Stimulated activated CD4-positive, alpha-beta T cell treated with anti-CD3 and anti-CD28 coated beads, Interleukin-1b, Interleukin-23, amount 100 ng/mL, for 4 hours (primary cell): ENCODE measurements at regions not wholly inside any gene's neighbourhood (a gene's known extent, or its start where the extent isn't known, plus 50 kb on each side); places are given as distances from the start of the nearest gene placed in this dataset.
"Not testable (repeated sequence)": the region's sequence is repeated elsewhere in the genome, so short reads cannot be mapped to it uniquely, and the experiment has no call there.

Experiments
- DNase-seq, 2 donors: peaks; one replicate each; pipeline ENCODE4 v3.0.0-alpha.2; 2020; ENCODE audit warnings: low read depth in 2 of 2

DNA sequence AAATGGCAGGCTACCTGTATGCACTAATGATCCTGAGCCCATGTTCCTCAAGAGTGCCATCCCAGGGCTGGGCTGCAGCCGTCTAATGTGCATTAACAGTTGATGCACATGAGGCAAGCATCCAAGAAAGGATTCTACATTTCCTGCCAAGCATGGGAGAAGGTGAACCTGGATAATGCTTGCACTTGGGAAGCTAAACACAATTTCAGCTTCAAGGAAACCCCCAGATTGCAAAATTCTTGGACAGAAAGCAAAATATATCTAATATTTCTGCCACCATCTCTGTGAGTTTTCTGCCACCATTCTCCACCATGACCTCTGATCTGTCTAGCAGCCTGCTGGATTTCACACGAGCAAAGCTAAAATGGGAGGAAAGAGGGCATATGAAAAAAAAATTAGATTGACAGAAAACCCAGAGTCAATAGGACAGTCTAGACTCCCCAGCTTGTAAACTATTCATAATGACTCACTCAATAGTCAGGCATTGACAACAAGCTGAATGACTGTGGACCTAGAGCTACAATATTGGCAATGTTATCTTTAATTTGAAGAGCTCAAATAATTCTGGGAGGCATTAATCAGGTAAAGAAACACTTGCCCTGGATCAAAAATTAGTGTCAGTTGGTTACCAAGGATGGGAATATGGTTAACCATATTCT, 91.9 kb upstream of the BCL2L14 start:
- no peak for DNase-seq

DNA sequence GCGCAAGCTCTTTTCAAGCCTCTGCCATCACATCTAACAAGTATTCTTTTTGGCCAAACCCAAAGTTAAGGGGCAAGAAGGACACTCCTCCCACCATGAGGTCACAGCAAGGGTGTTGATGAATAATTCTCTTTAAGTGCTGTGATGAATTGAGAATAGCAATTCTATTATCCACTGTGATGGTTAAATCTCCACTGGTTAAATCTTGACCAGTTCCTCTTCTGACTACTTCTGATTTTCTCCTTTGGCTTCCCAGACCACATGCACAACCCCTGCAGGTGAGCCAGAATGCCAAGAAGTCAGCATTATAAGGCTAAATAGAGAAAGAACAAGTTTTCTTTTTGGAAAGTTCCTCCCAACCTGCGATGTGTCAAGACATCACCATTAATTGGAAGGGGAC, 90.6 kb upstream of the BCL2L14 start:
- no peak for DNase-seq

- peak; percentile 21 to 35 for DNase-seq
These were observed 89.5 kb upstream of the BCL2L14 start for GRCh38 chr12:11981121-11981733.

GRCh38 chr12:11984417-11984816, 86.3 kb upstream of the BCL2L14 start:
- DNase-seq = no peak

- DNase-seq = no peak
These were observed 84.6 kb upstream of the BCL2L14 start for GRCh38 chr12:11986165-11986564.

- DNase-seq = no peak
These were observed 82.8 kb upstream of the BCL2L14 start for GRCh38 chr12:11987901-11988300.

DNA sequence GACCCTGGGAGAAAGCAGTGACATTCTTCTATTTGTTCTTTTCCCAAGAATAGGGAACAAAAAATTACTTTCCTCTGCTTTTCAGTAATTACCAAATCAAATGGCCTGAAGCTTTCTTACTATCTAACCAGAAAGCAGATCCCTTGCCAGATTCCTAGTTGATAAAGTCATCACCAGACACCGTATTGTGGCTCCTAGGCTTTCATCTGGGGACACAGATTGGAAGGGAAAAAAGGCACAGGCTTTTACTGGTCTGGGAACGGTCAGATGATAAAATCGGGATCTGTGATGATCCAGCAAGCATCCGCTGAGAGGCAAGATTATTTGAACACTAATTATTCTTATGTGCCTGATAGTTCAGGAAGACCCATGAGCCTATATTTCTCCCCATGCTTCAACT, 79.1 kb upstream of the BCL2L14 start:
- no peak for DNase-seq

GRCh38 chr12:11992515-11992914, 78.2 kb upstream of the BCL2L14 start:
- DNase-seq = no peak

DNA sequence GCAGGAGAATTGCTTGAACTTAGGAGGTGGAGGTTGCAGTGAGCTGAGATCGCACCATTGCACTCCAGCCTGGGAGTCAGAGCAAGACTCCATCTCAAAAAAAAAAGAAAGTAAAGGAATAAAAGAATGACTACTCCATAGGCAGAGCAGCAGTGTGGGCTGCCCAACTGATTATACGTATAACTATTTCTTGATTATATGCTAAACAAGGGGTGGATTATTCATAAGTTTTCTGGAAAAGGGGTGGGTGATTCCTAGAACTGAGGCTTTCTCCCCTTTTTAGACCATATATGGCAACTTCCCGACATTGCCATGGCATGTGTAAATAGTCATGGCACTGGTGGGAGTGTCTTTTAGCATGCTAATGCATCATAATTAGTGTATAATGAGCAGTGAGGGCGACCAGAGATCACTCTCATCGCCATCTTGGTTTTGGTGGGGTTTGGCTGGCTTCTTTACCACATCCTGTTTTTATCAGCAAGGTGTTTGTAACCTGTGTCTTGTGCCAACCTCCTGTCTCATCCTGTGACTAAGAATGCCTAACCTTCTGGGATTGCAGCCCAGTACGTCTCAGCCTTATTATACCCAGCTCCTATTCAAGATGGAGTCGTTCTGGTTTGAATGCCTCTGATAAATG, 72.3 kb upstream of the BCL2L14 start:
- not testable (repeated sequence) for DNase-seq

- DNase-seq = no peak
These were observed 71.8 kb upstream of the BCL2L14 start for GRCh38 chr12:11998944-11999315.

- no peak for DNase-seq
These were observed 67.1 kb upstream of the BCL2L14 start for GRCh38 chr12:12003609-12004008.

GRCh38 chr12:12004524-12004923, 66.2 kb upstream of the BCL2L14 start:
- DNase-seq = no peak

DNA sequence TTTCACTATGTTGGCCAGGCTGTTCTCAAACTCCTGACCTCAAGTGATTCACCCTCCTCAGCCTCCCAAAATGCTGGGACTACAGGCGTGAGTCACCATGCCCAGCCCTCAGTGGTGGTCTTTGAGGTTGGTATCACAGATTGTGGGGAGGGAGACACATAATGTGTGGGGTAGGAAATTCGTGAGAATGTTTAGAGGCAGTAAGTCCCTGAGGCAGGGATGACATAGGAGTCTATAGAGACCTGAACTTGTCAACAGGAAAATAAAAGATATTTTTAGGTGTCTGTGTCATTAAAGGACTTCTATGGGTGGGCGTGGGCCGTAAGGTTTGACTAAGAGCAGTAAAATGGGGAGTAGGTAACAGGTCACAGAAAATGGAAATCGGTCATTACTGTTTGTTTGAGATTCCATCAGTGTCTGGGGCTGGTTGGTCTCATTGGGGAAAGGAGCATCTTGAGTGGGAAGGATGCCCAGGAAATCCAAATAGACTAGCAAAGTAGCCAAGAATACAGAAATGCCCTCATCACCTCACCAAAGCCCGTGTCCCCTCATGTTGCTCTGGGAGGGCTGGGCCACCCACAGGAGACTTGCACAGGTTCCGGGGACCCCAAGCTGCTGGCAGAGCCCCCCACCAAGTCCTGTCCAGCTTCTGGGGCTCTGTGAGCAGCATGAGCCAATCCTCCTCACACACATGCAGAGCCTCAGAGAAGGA, 63.6 kb upstream of the BCL2L14 start:
- DNase-seq = peak; percentile 42 to 50

DNA sequence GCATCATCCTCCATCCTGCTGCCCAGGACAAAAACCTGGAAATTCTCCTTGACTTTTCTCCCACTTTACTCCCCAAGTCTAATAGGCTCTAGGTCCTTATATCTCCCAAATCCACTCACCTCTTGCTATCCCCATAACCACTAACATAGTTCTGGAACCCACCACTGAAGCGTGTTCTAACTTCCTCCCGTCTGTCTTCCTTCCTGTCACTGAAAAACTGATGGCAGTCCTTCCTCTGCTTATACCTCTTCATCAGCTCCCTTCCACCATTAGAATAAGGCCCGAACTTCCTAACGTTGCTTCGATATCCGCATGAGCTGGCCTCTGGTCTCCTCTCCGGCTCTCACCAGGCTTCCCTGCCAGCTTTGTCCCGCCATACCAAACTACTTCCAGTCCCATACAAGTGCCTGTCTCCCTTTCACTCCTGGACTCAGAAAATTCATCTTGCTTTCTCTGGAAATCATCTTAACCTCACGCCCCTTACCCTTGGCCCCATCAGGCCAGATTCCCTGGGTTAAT, 63.0 kb upstream of the BCL2L14 start:
- no peak for DNase-seq

DNA sequence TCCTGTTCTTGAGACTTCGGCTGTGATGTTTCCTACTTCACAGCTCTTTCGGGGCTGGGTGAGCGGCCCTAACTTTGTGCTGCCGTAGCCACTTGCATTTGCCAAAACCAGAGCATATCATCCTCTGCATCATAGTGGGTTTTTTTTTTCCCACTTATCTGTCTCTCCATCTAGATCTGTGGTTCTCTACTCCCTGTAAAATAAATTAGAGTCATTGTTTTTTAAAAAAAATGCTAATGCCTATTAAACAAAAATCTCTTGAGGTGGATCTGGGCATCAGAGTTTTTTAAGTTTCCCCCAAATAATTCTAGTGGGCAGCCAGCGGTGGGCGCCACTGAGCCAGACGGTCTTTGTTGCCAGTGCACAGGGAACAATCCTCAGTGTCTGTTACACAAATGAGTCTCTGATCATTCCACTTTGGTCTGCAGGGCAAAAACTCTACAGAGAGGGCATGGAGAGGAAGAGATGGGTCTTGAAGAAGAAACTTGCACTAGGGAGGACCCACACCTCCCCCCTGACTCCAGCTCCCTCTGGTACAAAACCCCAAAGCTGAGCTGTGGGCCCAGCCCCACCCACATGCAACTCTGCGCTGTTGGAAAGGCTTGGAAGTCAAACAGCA, 62.4 kb upstream of the BCL2L14 start:
- no peak for DNase-seq

DNA sequence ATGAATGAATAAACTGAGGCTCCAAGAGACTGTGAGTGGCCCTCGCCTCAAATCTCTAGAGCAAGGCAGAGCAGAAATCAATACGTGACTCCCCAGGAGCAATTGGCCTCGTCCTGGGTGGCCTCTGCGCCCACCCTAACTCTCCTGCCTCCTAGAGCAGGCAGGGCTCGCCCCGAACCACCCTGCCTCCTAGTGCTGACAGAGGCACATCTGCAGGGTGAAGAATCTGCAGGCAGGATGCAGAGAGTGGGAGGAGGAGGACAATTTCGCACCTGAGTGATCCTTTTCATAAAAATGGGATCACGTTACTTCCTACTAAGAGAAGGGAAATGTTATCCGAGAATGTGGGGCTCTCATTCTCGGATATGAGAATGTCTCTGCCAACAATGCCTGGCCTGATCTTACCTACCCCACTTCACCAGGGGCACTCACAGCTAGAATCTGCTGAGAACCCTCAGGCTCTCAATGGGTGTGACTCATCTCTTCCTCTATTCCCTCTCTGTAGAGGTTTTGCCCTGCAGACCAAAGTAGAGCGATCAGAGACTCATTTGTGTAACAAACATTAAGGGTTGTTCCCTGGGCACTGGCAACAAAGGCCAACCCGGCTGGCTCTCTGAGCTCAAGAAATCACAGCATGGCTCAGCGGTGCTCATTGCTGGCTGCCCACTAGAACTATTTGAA, 61.7 kb upstream of the BCL2L14 start:
- DNase-seq = peak in 1 of 2 donors; percentile 44

DNA sequence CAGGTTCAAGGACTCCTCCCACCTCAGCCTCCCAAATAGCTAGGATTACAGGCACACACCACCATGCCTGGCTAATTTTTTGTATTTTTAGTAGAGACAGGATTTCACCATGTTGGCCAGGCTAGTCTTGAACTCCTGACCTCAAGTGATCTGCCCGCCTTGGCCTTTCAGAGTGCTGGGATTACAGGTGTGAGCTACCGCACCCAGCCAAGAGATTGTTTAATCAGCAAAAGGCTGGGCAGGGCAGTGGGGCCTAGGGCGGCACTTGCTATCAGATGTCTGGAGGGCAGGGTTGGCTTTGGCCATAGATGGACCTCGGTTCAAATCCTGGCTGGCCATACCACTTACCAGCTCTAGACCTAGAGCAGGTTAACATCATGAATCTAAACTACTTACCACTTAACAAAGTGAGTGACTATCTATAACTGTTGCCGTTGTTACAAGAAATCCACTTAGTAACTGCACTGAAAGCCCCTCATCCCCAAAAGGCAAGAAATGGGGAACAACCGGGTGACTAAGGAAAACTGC, 60.9 kb upstream of the BCL2L14 start:
- not testable (repeated sequence) for DNase-seq

DNA sequence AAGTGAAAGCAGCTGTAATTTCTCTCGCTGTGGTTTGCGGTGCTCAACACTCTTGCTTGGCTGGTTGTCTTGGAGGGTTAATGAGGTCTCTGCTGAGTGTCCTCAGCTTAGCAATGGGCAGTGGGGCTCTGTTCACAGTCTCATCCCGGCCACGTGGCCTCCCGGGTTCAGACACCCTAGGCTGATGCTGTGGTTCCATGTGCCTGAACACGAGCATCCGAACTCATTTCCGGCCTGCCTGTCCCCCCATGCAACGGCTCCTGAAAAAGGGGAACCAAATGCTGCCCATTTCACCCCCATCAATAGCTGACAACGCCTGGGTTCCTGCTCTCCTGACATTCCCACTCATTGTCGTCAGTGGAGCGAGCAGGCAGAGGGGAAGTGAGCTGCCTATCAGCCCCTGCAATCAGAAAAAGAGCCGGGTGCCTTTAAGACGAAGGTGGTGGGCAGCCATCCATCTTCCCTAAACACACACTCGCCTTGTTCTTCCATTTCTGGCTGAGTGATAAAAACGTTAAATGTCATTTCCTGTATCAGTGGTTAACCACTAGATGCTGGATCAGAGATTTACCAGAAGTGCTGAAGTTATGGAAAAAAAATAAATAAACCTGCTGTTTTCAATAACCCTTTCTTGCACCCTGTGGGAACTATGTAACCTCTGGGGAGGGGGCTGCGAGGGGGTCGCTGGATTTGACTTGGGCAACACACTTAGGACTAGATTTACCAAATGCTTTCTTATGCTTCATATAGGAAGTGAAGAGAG, 60.3 kb upstream of the BCL2L14 start:
- peak; percentile 37 to 44 for DNase-seq

DNA sequence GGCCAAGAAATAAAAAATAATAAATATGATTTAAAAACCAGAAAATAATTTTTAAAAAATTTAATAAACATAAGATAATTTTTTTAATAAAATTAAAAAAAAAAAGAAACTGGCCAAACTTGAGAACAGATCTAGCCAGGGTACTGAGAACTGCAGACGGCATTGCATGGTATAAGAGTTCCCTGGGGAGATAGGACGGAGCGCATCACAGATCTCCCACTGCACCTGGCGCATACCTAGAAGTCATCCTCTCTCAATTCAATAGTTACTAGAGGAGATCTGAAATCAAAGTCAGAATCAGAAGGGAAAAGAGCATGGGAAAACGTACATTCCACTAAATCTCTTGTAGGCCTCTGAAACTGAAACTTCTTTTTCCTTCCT, 58.9 kb upstream of the BCL2L14 start:
- DNase-seq = no peak

- DNase-seq = no peak
These were observed 55.6 kb upstream of the BCL2L14 start for GRCh38 chr12:12015073-12015685.
